ENCODE measurements at regions not wholly inside any gene's neighbourhood (a gene's known extent, or its start where the extent isn't known, plus 50 kb on each side); places are given as distances from the start of the nearest gene placed in this dataset.

- no peak overlapping the region for H3K27ac Mint-ChIP-seq
- H3K36me3 Mint-ChIP-seq: no peaks in the 10 kb centered on the region
- H3K9me3 Mint-ChIP-seq (ENCODE audit: low read depth): no peaks in the 10 kb centered on the region
- H3K27me3 Mint-ChIP-seq: peaks cover 3% of the 10 kb centered on the region
- H3K4me3 Mint-ChIP-seq: no peak overlapping the region
- no peaks in the 10 kb centered on the region for H3K4me1 Mint-ChIP-seq (ENCODE audit: low read depth)
Observed at GRCh38 chr2:236942554-236942953, 143.1 kb upstream of the COPS8 start.

- H3K4me1 Mint-ChIP-seq (ENCODE audit: low read depth): no peaks in the 10 kb centered on the region
- no peaks in the 10 kb centered on the region for H3K9me3 Mint-ChIP-seq (ENCODE audit: low read depth)
- no peaks in the 10 kb centered on the region for H3K36me3 Mint-ChIP-seq
- peaks cover 3% of the 10 kb centered on the region for H3K27me3 Mint-ChIP-seq
- no peak overlapping the region for H3K4me3 Mint-ChIP-seq
- H3K27ac Mint-ChIP-seq: no peak overlapping the region
Observed at GRCh38 chr2:236943068-236943467, 142.6 kb upstream of the COPS8 start.

- H3K4me1 Mint-ChIP-seq (ENCODE audit: low read depth): no peaks in the 10 kb centered on the region
- no peak overlapping the region for H3K4me3 Mint-ChIP-seq
Observed at GRCh38 chr2:236943841-236944513, 141.7 kb upstream of the COPS8 start.

GRCh38 chr2:236944561-236944960, 141.1 kb upstream of the COPS8 start:
- Mint-ChIP-seq H3K27me3 (peaks cover 4% of the 10 kb centered on the region), H3K4me1 (ENCODE audit: low read depth) (no peaks in the 10 kb centered on the region), H3K4me3 (no peak overlapping the region), H3K27ac (no peak overlapping the region), H3K36me3 (no peaks in the 10 kb centered on the region), H3K9me3 (ENCODE audit: low read depth) (no peaks in the 10 kb centered on the region)

More at GRCh38 chr2:236943841-236944513, 141.7 kb upstream of the COPS8 start:
- no peak overlapping the region for H3K27ac Mint-ChIP-seq
- H3K36me3 Mint-ChIP-seq: no peaks in the 10 kb centered on the region
- peaks cover 3% of the 10 kb centered on the region for H3K27me3 Mint-ChIP-seq
- no peaks in the 10 kb centered on the region for H3K9me3 Mint-ChIP-seq (ENCODE audit: low read depth)

GRCh38 chr2:236945431-236946016, 140.2 kb upstream of the COPS8 start:
- no peak overlapping the region for H3K27ac Mint-ChIP-seq

GRCh38 chr2:236946871-236947270, 138.8 kb upstream of the COPS8 start:
- no peaks in the 10 kb centered on the region for H3K36me3 Mint-ChIP-seq
- no peak overlapping the region for H3K27ac Mint-ChIP-seq

More at GRCh38 chr2:236945431-236946016, 140.2 kb upstream of the COPS8 start:
- Mint-ChIP-seq H3K4me1 (ENCODE audit: low read depth) (no peaks in the 10 kb centered on the region), H3K36me3 (no peaks in the 10 kb centered on the region), H3K4me3 (no peak overlapping the region), H3K27me3 (peaks cover 5% of the 10 kb centered on the region), H3K9me3 (ENCODE audit: low read depth) (no peaks in the 10 kb centered on the region)

GRCh38 chr2:236947294-236947693, 138.4 kb upstream of the COPS8 start:
- Mint-ChIP-seq H3K4me1 (ENCODE audit: low read depth) (no peaks in the 10 kb centered on the region), H3K4me3 (no peak overlapping the region), H3K27me3 (peaks cover 7% of the 10 kb centered on the region), H3K9me3 (ENCODE audit: low read depth) (peaks cover 12% of the 10 kb centered on the region), H3K36me3 (no peaks in the 10 kb centered on the region), H3K27ac (no peak overlapping the region)

More at GRCh38 chr2:236946871-236947270, 138.8 kb upstream of the COPS8 start:
- H3K9me3 Mint-ChIP-seq (ENCODE audit: low read depth): peaks cover 9% of the 10 kb centered on the region
- peaks cover 7% of the 10 kb centered on the region for H3K27me3 Mint-ChIP-seq
- no peaks in the 10 kb centered on the region for H3K4me1 Mint-ChIP-seq (ENCODE audit: low read depth)
- H3K4me3 Mint-ChIP-seq: no peak overlapping the region

GRCh38 chr2:236947896-236948295, 137.8 kb upstream of the COPS8 start:
- Mint-ChIP-seq H3K27ac (no peak overlapping the region), H3K4me1 (ENCODE audit: low read depth) (no peaks in the 10 kb centered on the region)

GRCh38 chr2:236949089-236949905, 136.4 kb upstream of the COPS8 start:
- no peak overlapping the region for H3K4me3 Mint-ChIP-seq
- peaks cover 12% of the 10 kb centered on the region for H3K9me3 Mint-ChIP-seq (ENCODE audit: low read depth)
- H3K36me3 Mint-ChIP-seq: no peaks in the 10 kb centered on the region
- peaks cover 3% of the 10 kb centered on the region for H3K27me3 Mint-ChIP-seq
- H3K4me1 Mint-ChIP-seq (ENCODE audit: low read depth): no peaks in the 10 kb centered on the region
- no peak overlapping the region for H3K27ac Mint-ChIP-seq

More at GRCh38 chr2:236947896-236948295, 137.8 kb upstream of the COPS8 start:
- peaks cover 7% of the 10 kb centered on the region for H3K27me3 Mint-ChIP-seq
- no peak overlapping the region for H3K4me3 Mint-ChIP-seq
- peaks cover 12% of the 10 kb centered on the region for H3K9me3 Mint-ChIP-seq (ENCODE audit: low read depth)
- no peaks in the 10 kb centered on the region for H3K36me3 Mint-ChIP-seq

- H3K4me3 Mint-ChIP-seq: no peak overlapping the region
- H3K4me1 Mint-ChIP-seq (ENCODE audit: low read depth): peaks cover 6% of the 10 kb centered on the region
- H3K9me3 Mint-ChIP-seq (ENCODE audit: low read depth): peaks cover 17% of the 10 kb centered on the region
- no peaks in the 10 kb centered on the region for H3K36me3 Mint-ChIP-seq
- H3K27me3 Mint-ChIP-seq: peaks cover 7% of the 10 kb centered on the region
- no peak overlapping the region for H3K27ac Mint-ChIP-seq
Observed at GRCh38 chr2:236951830-236952475, 133.7 kb upstream of the COPS8 start.

GRCh38 chr2:236954641-236955040, 131.0 kb upstream of the COPS8 start:
- H3K4me3 Mint-ChIP-seq: no peak overlapping the region
- peaks cover 17% of the 10 kb centered on the region for H3K9me3 Mint-ChIP-seq (ENCODE audit: low read depth)

GRCh38 chr2:236955521-236956030, 130.1 kb upstream of the COPS8 start:
- Mint-ChIP-seq H3K36me3 (no peaks in the 10 kb centered on the region), H3K27ac (no peak overlapping the region), H3K4me1 (ENCODE audit: low read depth) (peaks cover 6% of the 10 kb centered on the region), H3K9me3 (ENCODE audit: low read depth) (peaks cover 17% of the 10 kb centered on the region), H3K27me3 (peaks cover 5% of the 10 kb centered on the region), H3K4me3 (no peak overlapping the region)

More at GRCh38 chr2:236954641-236955040, 131.0 kb upstream of the COPS8 start:
- Mint-ChIP-seq H3K27me3 (peaks cover 5% of the 10 kb centered on the region), H3K36me3 (no peaks in the 10 kb centered on the region), H3K4me1 (ENCODE audit: low read depth) (peaks cover 6% of the 10 kb centered on the region), H3K27ac (peak overlapping the region; percentile 1)

GRCh38 chr2:236956031-236956618, 129.6 kb upstream of the COPS8 start:
- Mint-ChIP-seq H3K36me3 (no peaks in the 10 kb centered on the region), H3K27me3 (peaks cover 5% of the 10 kb centered on the region), H3K4me3 (no peak overlapping the region), H3K9me3 (ENCODE audit: low read depth) (peaks cover 16% of the 10 kb centered on the region), H3K4me1 (ENCODE audit: low read depth) (peaks cover 6% of the 10 kb centered on the region), H3K27ac (no peak overlapping the region)

- Mint-ChIP-seq H3K27ac (no peak overlapping the region), H3K4me3 (no peak overlapping the region), H3K9me3 (ENCODE audit: low read depth) (peaks cover 11% of the 10 kb centered on the region), H3K27me3 (peaks cover 3% of the 10 kb centered on the region), H3K4me1 (ENCODE audit: low read depth) (peaks cover 6% of the 10 kb centered on the region), H3K36me3 (no peaks in the 10 kb centered on the region)
Observed at GRCh38 chr2:236956641-236957040, 129.0 kb upstream of the COPS8 start.
